ENCODE measurements at regions not wholly inside any gene's neighbourhood (a gene's known extent, or its start where the extent isn't known, plus 50 kb on each side); places are given as distances from the start of the nearest gene placed in this dataset.
"Not testable (repeated sequence)": the region's sequence is repeated elsewhere in the genome, so short reads cannot be mapped to it uniquely, and the experiment has no call there.

- no peak for DNase-seq
Observed at GRCh38 chr2:239882781-239883180, 142.4 kb downstream of the NDUFA10 start.

GRCh38 chr2:239882331-239882732 is 142.8 kb downstream of the NDUFA10 start:
- DNase-seq, result peak; percentile 42

GRCh38 chr2:239881561-239882320 is 143.4 kb downstream of the NDUFA10 start:
- no peak for DNase-seq

GRCh38 chr2:239881031-239881471 is 144.1 kb downstream of the NDUFA10 start:
- DNase-seq, result no peak

GRCh38 chr2:239880396-239880795 is 144.7 kb downstream of the NDUFA10 start:
- no peak for DNase-seq

- DNase-seq, result no peak
Observed at GRCh38 chr2:239879423-239880084, 145.6 kb downstream of the NDUFA10 start.

GRCh38 chr2:239878686-239879085 is 146.5 kb downstream of the NDUFA10 start:
- no peak for DNase-seq

GRCh38 chr2:239876948-239877289 is 148.2 kb downstream of the NDUFA10 start:
- DNase-seq, result no peak

- no peak for DNase-seq
Observed at GRCh38 chr2:239876271-239876947, 148.7 kb downstream of the NDUFA10 start.

- no peak for DNase-seq
Observed at GRCh38 chr2:239874636-239875356, 150.3 kb downstream of the NDUFA10 start.

- DNase-seq, result no peak
Observed at GRCh38 chr2:239873656-239874635, 151.2 kb downstream of the NDUFA10 start.

GRCh38 chr2:239871481-239872435 is 153.4 kb downstream of the NDUFA10 start:
- DNase-seq, result no peak

GRCh38 chr2:239870863-239871262 is 154.3 kb downstream of the NDUFA10 start:
- no peak for DNase-seq

GRCh38 chr2:239870276-239870675 is 154.9 kb downstream of the NDUFA10 start:
- no peak for DNase-seq

- no peak for DNase-seq
Observed at GRCh38 chr2:239869272-239870155, 155.6 kb downstream of the NDUFA10 start.

- no peak for DNase-seq
Observed at GRCh38 chr2:239868556-239869181, 156.5 kb downstream of the NDUFA10 start.

GRCh38 chr2:239866778-239867177 is 158.4 kb downstream of the NDUFA10 start:
- no peak for DNase-seq

GRCh38 chr2:239866350-239866749 is 158.8 kb downstream of the NDUFA10 start:
- no peak for DNase-seq

GRCh38 chr2:239865856-239866255 is 159.3 kb downstream of the NDUFA10 start:
- not testable (repeated sequence) for DNase-seq
